Hepatocyte (in vitro differentiated cells): ENCODE measurements at regions not wholly inside any gene's neighbourhood (a gene's known extent, or its start where the extent isn't known, plus 50 kb on each side); places are given as distances from the start of the nearest gene placed in this dataset.

Source experiments
- DNase-seq: peaks from one replicate; pipeline ENCODE4 v3.0.0-alpha.2; 2016; ENCODE audit warnings: low spot score
- H2AFZ ChIP-seq: fragments of 200-600 bp; sonication (generic); 2 replicates; pipeline ENCODE4 v1.6.0; 2016; ENCODE audit warnings: antibody characterized with exemption, mild to moderate bottlenecking
- H3K27ac ChIP-seq: fragments of 200-600 bp; sonication (generic); 2 replicates; pipeline ENCODE4 v1.5.1; 2016; ENCODE audit warnings: mild to moderate bottlenecking
- H3K27me3 ChIP-seq: fragments of 200-600 bp; sonication (generic); 2 replicates; pipeline ENCODE4 v1.6.1; 2016
- H3K36me3 ChIP-seq: fragments of 200-600 bp; sonication (generic); replicated peaks from 2 replicates; pipeline ENCODE4 v1.5.1; 2016; ENCODE audit warnings: low read depth; ENCODE audit not compliant: insufficient read depth
- H3K4me1 ChIP-seq: fragments of 200-600 bp; sonication (generic); 2 replicates; pipeline ENCODE4 v1.5.1; 2016; ENCODE audit warnings: mild to moderate bottlenecking, moderate library complexity; ENCODE audit not compliant: insufficient read depth
- H3K4me2 ChIP-seq: fragments of 200-600 bp; sonication (generic); 2 replicates; pipeline ENCODE4 v1.6.0; 2016
- H3K4me3 ChIP-seq: fragments of 200-600 bp; sonication (generic); 2 replicates; pipeline ENCODE4 v1.5.1; 2016; ENCODE audit warnings: mild to moderate bottlenecking
- H3K79me2 ChIP-seq: fragments of 200-600 bp; sonication (generic); 2 replicates; pipeline ENCODE4 v1.6.0; 2017; ENCODE audit warnings: mild to moderate bottlenecking
- H3K9me2 ChIP-seq: fragments of 200-600 bp; sonication (generic); replicated peaks from 2 replicates; pipeline ENCODE4 v1.6.0; 2017; ENCODE audit warnings: mild to moderate bottlenecking; ENCODE audit not compliant: insufficient read depth
- H3K9me3 ChIP-seq: fragments of 200-600 bp; sonication (generic); 2 replicates; pipeline ENCODE4 v1.5.1; 2016; ENCODE audit warnings: low read depth, mild to moderate bottlenecking
- H4K20me1 ChIP-seq: fragments of 200-600 bp; sonication (generic); 2 replicates; pipeline ENCODE4 v1.6.0; 2016; ENCODE audit warnings: mild to moderate bottlenecking; ENCODE audit not compliant: insufficient read depth, poor library complexity, severe bottlenecking
- EZH2 ChIP-seq: fragments of 200-600 bp; sonication (generic); IDR thresholded peaks from 2 replicates; pipeline ENCODE4 v1.6.1; 2016; ENCODE audit warnings: antibody characterized with exemption, mild to moderate bottlenecking, borderline replicate concordance
- EZH2phosphoT487 ChIP-seq: fragments of 200-600 bp; sonication (generic); IDR thresholded peaks from one replicate; pipeline ENCODE4 v1.6.1; 2018; ENCODE audit warnings: antibody characterized with exemption, mild to moderate bottlenecking, low read depth, moderate library complexity; ENCODE audit not compliant: unreplicated experiment, severe bottlenecking
- WGBS: methylation state at CpG from one replicate; pipeline ENCODE4 v1.1.6; 2016; ENCODE audit warnings: low lambda C conversion rate; ENCODE audit errors: missing lambda C conversion rate; 5-methylcytosine and 5-hydroxymethylcytosine counted together
- TF ChIP-seq, protein P1 (sequence below): fragments of 200-600 bp; sonication (generic); IDR thresholded peaks from 2 replicates; pipeline ENCODE4 v1.5.1; 2016; ENCODE audit warnings: antibody characterized with exemption, mild to moderate bottlenecking; ENCODE audit not compliant: poor library complexity

GRCh38 chr6:120681204-120681603 is 653.1 kb downstream of the TBC1D32 start:
- Histone ChIP-seq H3K9me3 (no peaks in the 10 kb centered on the region), H2AFZ (no peak overlapping the region), H3K4me3 (no peak overlapping the region), H3K27ac (no peak overlapping the region), H4K20me1 (no peaks in the 10 kb centered on the region), H3K9me2 (no peaks in the 10 kb centered on the region), H3K4me2 (no peak overlapping the region), H3K27me3 (no peaks in the 10 kb centered on the region), H3K4me1 (no peaks in the 10 kb centered on the region), H3K79me2 (no peaks in the 10 kb centered on the region), H3K36me3 (no peaks in the 10 kb centered on the region)
- TF ChIP-seq EZH2 (no peak), EZH2phosphoT487 (no peak)
- TF ChIP-seq, protein P1, sequence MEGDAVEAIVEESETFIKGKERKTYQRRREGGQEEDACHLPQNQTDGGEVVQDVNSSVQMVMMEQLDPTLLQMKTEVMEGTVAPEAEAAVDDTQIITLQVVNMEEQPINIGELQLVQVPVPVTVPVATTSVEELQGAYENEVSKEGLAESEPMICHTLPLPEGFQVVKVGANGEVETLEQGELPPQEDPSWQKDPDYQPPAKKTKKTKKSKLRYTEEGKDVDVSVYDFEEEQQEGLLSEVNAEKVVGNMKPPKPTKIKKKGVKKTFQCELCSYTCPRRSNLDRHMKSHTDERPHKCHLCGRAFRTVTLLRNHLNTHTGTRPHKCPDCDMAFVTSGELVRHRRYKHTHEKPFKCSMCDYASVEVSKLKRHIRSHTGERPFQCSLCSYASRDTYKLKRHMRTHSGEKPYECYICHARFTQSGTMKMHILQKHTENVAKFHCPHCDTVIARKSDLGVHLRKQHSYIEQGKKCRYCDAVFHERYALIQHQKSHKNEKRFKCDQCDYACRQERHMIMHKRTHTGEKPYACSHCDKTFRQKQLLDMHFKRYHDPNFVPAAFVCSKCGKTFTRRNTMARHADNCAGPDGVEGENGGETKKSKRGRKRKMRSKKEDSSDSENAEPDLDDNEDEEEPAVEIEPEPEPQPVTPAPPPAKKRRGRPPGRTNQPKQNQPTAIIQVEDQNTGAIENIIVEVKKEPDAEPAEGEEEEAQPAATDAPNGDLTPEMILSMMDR = no peak
- DNase-seq = no peak
- 50% methylated on average over 2 of the region's 2 CpGs for WGBS

DNA sequence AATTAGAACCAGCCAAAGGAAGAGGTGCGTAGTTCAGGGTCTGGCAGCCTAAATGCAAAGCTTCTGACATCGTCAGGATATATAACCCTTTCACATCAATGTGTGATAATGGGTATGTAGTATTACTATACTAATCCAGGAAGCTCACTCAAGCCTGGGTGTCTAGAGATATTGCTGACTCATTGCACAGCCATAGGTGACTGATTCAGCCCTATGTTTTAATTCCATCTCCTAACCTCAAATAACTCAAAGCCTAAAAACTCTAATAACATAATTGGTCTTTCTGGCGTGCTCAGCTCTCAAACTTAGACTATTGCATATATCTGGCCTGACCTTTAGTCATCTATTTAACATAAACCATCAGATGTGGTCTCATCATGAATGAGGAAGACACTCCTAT is 658.4 kb downstream of the TBC1D32 start:
- WGBS = 77% methylated on average over 3 of the region's 3 CpGs
- no peak overlapping the region for H3K4me2 ChIP-seq
- no peaks in the 10 kb centered on the region for H3K27me3 ChIP-seq
- TF ChIP-seq EZH2 = no peak
- no peak for TF ChIP-seq EZH2phosphoT487
- TF ChIP-seq, protein P1 = no peak
- no peaks in the 10 kb centered on the region for H3K9me2 ChIP-seq
- no peak overlapping the region for H3K4me3 ChIP-seq
- H3K27ac ChIP-seq = no peak overlapping the region
- no peaks in the 10 kb centered on the region for H3K9me3 ChIP-seq
- no peak overlapping the region for H2AFZ ChIP-seq
- H3K79me2 ChIP-seq = no peaks in the 10 kb centered on the region
- no peaks in the 10 kb centered on the region for H4K20me1 ChIP-seq
- H3K36me3 ChIP-seq = no peaks in the 10 kb centered on the region
- no peak for DNase-seq
- no peaks in the 10 kb centered on the region for H3K4me1 ChIP-seq

- TF ChIP-seq, protein P1 = no peak
- Histone ChIP-seq H3K36me3 (no peaks in the 10 kb centered on the region), H3K27ac (no peak overlapping the region), H3K4me1 (no peaks in the 10 kb centered on the region), H3K4me2 (no peak overlapping the region), H3K9me3 (no peaks in the 10 kb centered on the region), H3K4me3 (no peak overlapping the region), H3K27me3 (no peaks in the 10 kb centered on the region), H4K20me1 (no peaks in the 10 kb centered on the region), H3K79me2 (no peaks in the 10 kb centered on the region), H3K9me2 (no peaks in the 10 kb centered on the region), H2AFZ (no peak overlapping the region)
- DNase-seq = no peak
- WGBS = 23% methylated on average over 4 of the region's 4 CpGs
Observed at GRCh38 chr6:120671519-120671918, 662.8 kb downstream of the TBC1D32 start.

DNA sequence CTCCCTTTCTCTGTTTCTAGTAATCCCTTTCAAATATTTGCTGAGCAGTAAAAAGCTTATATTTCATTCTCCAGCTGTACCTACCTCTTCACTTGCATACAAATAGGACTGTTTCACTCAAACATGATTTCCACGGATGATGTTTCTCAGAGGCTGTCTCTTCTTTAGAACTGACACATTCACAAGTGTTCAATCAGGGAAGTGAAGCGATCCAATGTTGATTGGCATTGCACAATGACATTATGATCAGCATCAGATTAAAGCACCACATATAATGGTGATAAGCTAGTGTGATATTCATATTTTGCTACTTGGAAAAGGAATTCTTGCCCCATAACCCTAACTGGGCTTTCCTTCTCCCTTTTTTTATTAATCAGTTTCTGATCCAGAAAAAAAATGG is 681.8 kb downstream of the TBC1D32 start:
- Histone ChIP-seq H3K4me2 (no peak overlapping the region), H3K27me3 (no peaks in the 10 kb centered on the region), H3K4me1 (no peaks in the 10 kb centered on the region), H2AFZ (no peak overlapping the region), H3K27ac (no peak overlapping the region), H3K9me2 (peaks cover 4% of the 10 kb centered on the region), H3K79me2 (no peaks in the 10 kb centered on the region), H3K9me3 (no peaks in the 10 kb centered on the region), H3K36me3 (no peaks in the 10 kb centered on the region), H4K20me1 (no peaks in the 10 kb centered on the region), H3K4me3 (no peak overlapping the region)
- TF ChIP-seq, protein P1 = no peak
- TF ChIP-seq EZH2 (no peak), EZH2phosphoT487 (no peak)
- 83% methylated on average over 2 of the region's 2 CpGs for WGBS
- no peak for DNase-seq
